Liver (tissue), 8 donors: ENCODE measurements at regions not wholly inside any gene's neighbourhood (a gene's known extent, or its start where the extent isn't known, plus 50 kb on each side); places are given as distances from the start of the nearest gene placed in this dataset.

Experiments
- DNase-seq: peaks from one replicate; pipeline ENCODE4 v3.0.0-alpha.2; 2017; ENCODE audit warnings: low spot score
- H3K27ac ChIP-seq, 2 donors: one replicate each; pipeline ENCODE4 v1.7.0; 2013; ENCODE audit warnings: inconsistent platforms in 2 of 2, low read length in 2 of 2, control low read depth in 1 of 2, low read depth in 1 of 2, mild to moderate bottlenecking in 1 of 2
- H3K27me3 ChIP-seq, 4 donors: one replicate each; pipeline versions ENCODE4 v1.6.1 to v1.7.0; 2013; ENCODE audit warnings: low read length in 3 of 4, inconsistent platforms in 1 of 4, mild to moderate bottlenecking in 1 of 4, moderate library complexity in 1 of 4; ENCODE audit not compliant: control insufficient read depth in 4 of 4, insufficient read depth in 4 of 4
- H3K36me3 ChIP-seq, 4 donors: one replicate each; pipeline versions ENCODE4 v1.6.1 to v1.7.0; 2013; ENCODE audit warnings: low read length in 3 of 4, mild to moderate bottlenecking in 3 of 4, low read depth in 1 of 4, moderate library complexity in 1 of 4; ENCODE audit not compliant: control insufficient read depth in 4 of 4, insufficient read depth in 3 of 4
- H3K4me1 ChIP-seq, 4 donors: one replicate each; pipeline versions ENCODE4 v1.6.1 to v1.7.0; 2013; ENCODE audit warnings: low read length in 3 of 4, mild to moderate bottlenecking in 3 of 4, moderate library complexity in 1 of 4; ENCODE audit not compliant: control insufficient read depth in 4 of 4, insufficient read depth in 4 of 4
- H3K4me3 ChIP-seq, 3 donors: one replicate each; pipeline versions ENCODE4 v1.6.1 to v1.7.0; 2013; ENCODE audit warnings: low read length in 3 of 3, control low read depth in 1 of 3, low read depth in 1 of 3, mild to moderate bottlenecking in 1 of 3
- H3K9ac ChIP-seq, 2 donors: one replicate each; pipeline ENCODE4 v1.7.0; 2013; ENCODE audit warnings: low read length in 2 of 2, mild to moderate bottlenecking in 2 of 2, moderate library complexity in 2 of 2, control low read depth in 1 of 2, low read depth in 1 of 2
- H3K9me3 ChIP-seq, 4 donors: one replicate each; pipeline versions ENCODE4 v1.6.1 to v1.7.0; 2013; ENCODE audit warnings: low read length in 3 of 4; ENCODE audit not compliant: control insufficient read depth in 4 of 4
- CTCF ChIP-seq: fragments of 150-350 bp; IDR thresholded peaks from 2 replicates; pipeline ENCODE4 v1.5.1; 2017; ENCODE audit warnings: improper control_type of control experiment, low read depth, low read length; ENCODE audit not compliant: missing input control
- EGR1 ChIP-seq, 2 donors: IDR thresholded peaks; 2 replicates each; pipeline ENCODE4 v1.6.1; 2016 to 2018; ENCODE audit warnings: antibody characterized with exemption in 2 of 2, low read depth in 2 of 2
- FOXA1 ChIP-seq: IDR thresholded peaks from 2 replicates; pipeline ENCODE4 v1.6.1; 2016; ENCODE audit warnings: antibody characterized with exemption
- FOXA2 ChIP-seq: IDR thresholded peaks from 2 replicates; pipeline ENCODE4 v1.6.1; 2016; ENCODE audit warnings: antibody characterized with exemption
- GABPA ChIP-seq, 2 donors: IDR thresholded peaks in 1 of 2; conservative IDR thresholded peaks in 1 of 2; 2 replicates each; pipeline ENCODE4 v1.6.1; 2016; ENCODE audit warnings: antibody characterized with exemption in 2 of 2, mild to moderate bottlenecking in 1 of 2, moderate library complexity in 1 of 2
- HNF4A ChIP-seq, 2 donors: conservative IDR thresholded peaks; 2 replicates each; pipeline ENCODE4 v1.6.1; 2016; ENCODE audit warnings: antibody characterized with exemption in 2 of 2, mild to moderate bottlenecking in 2 of 2
- HNF4G ChIP-seq: IDR thresholded peaks from 2 replicates; pipeline ENCODE4 v1.6.1; 2016; ENCODE audit warnings: antibody characterized with exemption
- JUND ChIP-seq, 2 donors: IDR thresholded peaks; 2 replicates each; pipeline ENCODE4 v1.6.1; 2016; ENCODE audit warnings: antibody characterized with exemption in 2 of 2
- NR2F2 ChIP-seq: IDR thresholded peaks from 2 replicates; pipeline ENCODE4 v1.6.1; 2016; ENCODE audit warnings: antibody characterized with exemption
- RAD21 ChIP-seq, 2 donors: IDR thresholded peaks; 2 replicates each; pipeline ENCODE4 v1.6.1; 2016; ENCODE audit warnings: antibody characterized with exemption in 2 of 2, mild to moderate bottlenecking in 2 of 2
- RXRA ChIP-seq, 2 donors: IDR thresholded peaks; 2 replicates each; pipeline ENCODE4 v1.6.1; 2017 to 2018; ENCODE audit warnings: antibody characterized with exemption in 2 of 2, mild to moderate bottlenecking in 1 of 2
- SP1 ChIP-seq: IDR thresholded peaks from 2 replicates; pipeline ENCODE4 v1.6.1; 2018; ENCODE audit warnings: antibody characterized with exemption, mild to moderate bottlenecking
- TAF1 ChIP-seq: conservative IDR thresholded peaks from 2 replicates; pipeline ENCODE4 v1.6.1; 2016; ENCODE audit warnings: antibody characterized with exemption, mild to moderate bottlenecking
- YY1 ChIP-seq: IDR thresholded peaks from 2 replicates; pipeline ENCODE4 v1.6.1; 2016; ENCODE audit warnings: antibody characterized with exemption, mild to moderate bottlenecking
- ZBTB33 ChIP-seq: IDR thresholded peaks from 2 replicates; pipeline ENCODE4 v1.6.1; 2016; ENCODE audit warnings: antibody characterized with exemption
- WGBS: extraction: QIAGEN DNeasy Blood & Tissue Kit; methylation state at CpG from one replicate; pipeline ENCODE4 v1.1.7; 2013; 5-methylcytosine and 5-hydroxymethylcytosine counted together
- TF ChIP-seq, protein P1 (sequence below): IDR thresholded peaks from 2 replicates; pipeline ENCODE4 v1.6.1; 2016; ENCODE audit warnings: antibody characterized with exemption
- TF ChIP-seq, protein P2 (sequence below): IDR thresholded peaks from 2 replicates; pipeline ENCODE4 v1.6.1; 2016; ENCODE audit warnings: antibody characterized with exemption
- donor health status: healthy.
- donor health status: healthy.
- donor health status: healthy.
- donor health status: healthy.
- donor health status: healthy.

DNA sequence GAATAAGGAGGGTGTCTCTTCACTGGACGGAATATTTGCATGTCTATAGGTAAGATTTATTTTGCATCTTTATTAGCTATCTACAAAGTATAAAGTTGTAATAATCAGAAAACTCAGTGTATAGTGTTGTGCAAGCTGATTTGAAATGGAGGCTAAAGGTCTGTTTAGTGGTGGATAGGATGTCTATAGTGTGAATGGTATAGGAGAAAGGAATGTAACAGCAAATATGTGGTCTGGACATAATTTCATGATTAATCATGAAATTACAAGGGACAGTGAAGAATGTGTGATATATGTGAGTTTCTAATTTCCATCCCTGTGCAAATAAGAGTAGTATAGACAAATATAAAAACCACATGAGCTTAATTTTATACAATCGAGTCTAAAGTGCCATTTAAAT lies 79.3 kb upstream of the CAMK2D start (continued):
- TF ChIP-seq HNF4G, result no peak

DNA sequence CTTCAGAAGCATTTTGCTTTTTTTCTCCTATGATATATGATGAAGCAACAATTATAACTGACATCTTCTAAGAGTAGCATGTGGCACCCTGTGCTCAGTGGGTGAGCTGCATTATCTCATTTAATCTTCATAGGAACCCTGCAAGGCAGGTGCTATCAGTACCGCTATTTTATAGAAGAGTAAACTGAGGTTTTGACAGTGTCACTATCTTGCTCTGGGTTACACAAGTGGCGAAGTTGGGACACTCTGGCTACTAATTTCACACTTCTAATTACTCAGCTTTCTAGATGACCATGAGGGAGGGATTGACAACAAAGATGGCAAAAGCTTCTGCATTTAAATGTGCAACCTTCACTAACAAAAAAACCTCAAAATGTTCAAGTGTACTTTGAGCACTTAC lies 76.9 kb upstream of the CAMK2D start:
- Histone ChIP-seq H3K27ac (no peak overlapping the region), H3K9ac (no peak overlapping the region), H3K27me3 (no peaks in the 10 kb centered on the region), H3K4me3 (no peak overlapping the region), H3K4me1 (no peaks in the 10 kb centered on the region), H3K9me3 (no peaks in the 10 kb centered on the region), H3K36me3 (no peaks in the 10 kb centered on the region)
- TF ChIP-seq SP1 (no peak), JUND (IDR thresholded peaks at IDR 0.05) (no peak), RAD21 (IDR thresholded peaks at IDR 0.05) (no peak), YY1 (no peak)
- WGBS, result 89% methylated on average over 2 of the region's 2 CpGs
- DNase-seq, result no peak

DNA sequence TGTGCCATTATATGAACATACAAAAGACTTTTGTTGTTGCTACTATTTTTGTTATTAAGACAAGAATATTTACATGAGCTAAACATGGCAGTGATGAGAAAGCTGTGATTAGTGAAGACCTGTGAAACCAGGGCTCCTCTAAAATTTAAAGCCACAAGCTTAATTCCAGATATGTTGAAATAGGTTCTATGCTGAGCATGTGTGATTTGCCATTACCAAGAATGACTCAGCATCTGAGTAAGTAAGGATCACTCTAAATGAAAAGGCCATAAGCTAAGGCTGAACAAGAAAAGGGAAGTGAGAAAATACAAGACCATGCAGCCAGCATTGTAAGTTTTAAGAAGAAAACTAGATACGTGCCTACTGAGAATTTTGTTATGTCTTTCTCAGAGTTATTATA lies 75.9 kb upstream of the CAMK2D start:
- DNase-seq, result no peak
- no peaks in the 10 kb centered on the region for H3K4me1 ChIP-seq
- no peak for TF ChIP-seq RXRA (IDR thresholded peaks at IDR 0.05)
- TF ChIP-seq TAF1, result no peak
- no peak for TF ChIP-seq SP1
- TF ChIP-seq, protein P1, sequence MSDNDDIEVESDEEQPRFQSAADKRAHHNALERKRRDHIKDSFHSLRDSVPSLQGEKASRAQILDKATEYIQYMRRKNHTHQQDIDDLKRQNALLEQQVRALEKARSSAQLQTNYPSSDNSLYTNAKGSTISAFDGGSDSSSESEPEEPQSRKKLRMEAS, result no peak
- no peak for TF ChIP-seq NR2F2
- TF ChIP-seq CTCF, result no peak
- no peak for TF ChIP-seq YY1
- TF ChIP-seq FOXA1, result no peak
- no peak for TF ChIP-seq HNF4G
- no peak for TF ChIP-seq RAD21 (IDR thresholded peaks at IDR 0.05)
- TF ChIP-seq EGR1 (IDR thresholded peaks at IDR 0.05; ENCODE audit: low read depth in 2 of 2), result no peak
- TF ChIP-seq FOXA2, result no peak
- no peak for TF ChIP-seq ZBTB33
- TF ChIP-seq, protein P2, sequence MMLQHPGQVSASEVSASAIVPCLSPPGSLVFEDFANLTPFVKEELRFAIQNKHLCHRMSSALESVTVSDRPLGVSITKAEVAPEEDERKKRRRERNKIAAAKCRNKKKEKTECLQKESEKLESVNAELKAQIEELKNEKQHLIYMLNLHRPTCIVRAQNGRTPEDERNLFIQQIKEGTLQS, result no peak
- TF ChIP-seq HNF4A (conservative IDR thresholded peaks at IDR 0.05), result no peak
- no peak for TF ChIP-seq GABPA (IDR thresholded peaks at IDR 0.05 in 1 of 2, conservative IDR thresholded peaks at IDR 0.05 in 1 of 2)
- TF ChIP-seq JUND (IDR thresholded peaks at IDR 0.05), result no peak
- H3K9me3 ChIP-seq, result no peaks in the 10 kb centered on the region
- H3K27me3 ChIP-seq, result no peaks in the 10 kb centered on the region
- H3K9ac ChIP-seq, result no peak overlapping the region
- no peak overlapping the region for H3K4me3 ChIP-seq
- H3K36me3 ChIP-seq, result no peaks in the 10 kb centered on the region
- H3K27ac ChIP-seq, result no peak overlapping the region
- 94% methylated on average over 1 of the region's 1 CpG for WGBS
